Right renal cortex interstitium (tissue), 3 donors: ENCODE measurements at regions not wholly inside any gene's neighbourhood (a gene's known extent, or its start where the extent isn't known, plus 50 kb on each side); places are given as distances from the start of the nearest gene placed in this dataset.
"Not testable (repeated sequence)": the region's sequence is repeated elsewhere in the genome, so short reads cannot be mapped to it uniquely, and the experiment has no call there.

Source experiments
- DNase-seq, 3 donors: peaks; one replicate each; pipeline ENCODE4 v3.0.0-alpha.2; 2013; ENCODE audit warnings: low read depth in 3 of 3, low spot score in 2 of 3

DNA sequence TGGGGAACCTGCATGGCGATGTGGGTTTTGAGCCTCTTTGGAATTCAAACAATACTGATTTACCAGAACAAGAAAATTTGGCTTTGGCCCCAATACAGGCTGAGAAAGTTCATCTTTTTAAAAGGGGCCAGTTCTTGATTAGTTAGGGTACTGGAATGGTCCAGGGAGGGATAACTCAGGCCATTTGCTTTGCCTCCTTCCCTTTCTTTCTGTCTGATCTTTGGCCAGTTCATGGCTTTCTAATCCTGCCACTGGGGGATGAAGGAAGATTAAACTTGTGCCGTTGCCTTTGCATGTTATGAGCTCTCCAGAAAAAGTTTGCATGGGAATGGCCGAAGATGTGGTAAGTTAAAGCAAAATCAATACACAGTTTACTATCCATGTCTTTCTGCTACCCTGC is 78.4 kb downstream of the ADAMTS15 start:
- DNase-seq = no peak

DNA sequence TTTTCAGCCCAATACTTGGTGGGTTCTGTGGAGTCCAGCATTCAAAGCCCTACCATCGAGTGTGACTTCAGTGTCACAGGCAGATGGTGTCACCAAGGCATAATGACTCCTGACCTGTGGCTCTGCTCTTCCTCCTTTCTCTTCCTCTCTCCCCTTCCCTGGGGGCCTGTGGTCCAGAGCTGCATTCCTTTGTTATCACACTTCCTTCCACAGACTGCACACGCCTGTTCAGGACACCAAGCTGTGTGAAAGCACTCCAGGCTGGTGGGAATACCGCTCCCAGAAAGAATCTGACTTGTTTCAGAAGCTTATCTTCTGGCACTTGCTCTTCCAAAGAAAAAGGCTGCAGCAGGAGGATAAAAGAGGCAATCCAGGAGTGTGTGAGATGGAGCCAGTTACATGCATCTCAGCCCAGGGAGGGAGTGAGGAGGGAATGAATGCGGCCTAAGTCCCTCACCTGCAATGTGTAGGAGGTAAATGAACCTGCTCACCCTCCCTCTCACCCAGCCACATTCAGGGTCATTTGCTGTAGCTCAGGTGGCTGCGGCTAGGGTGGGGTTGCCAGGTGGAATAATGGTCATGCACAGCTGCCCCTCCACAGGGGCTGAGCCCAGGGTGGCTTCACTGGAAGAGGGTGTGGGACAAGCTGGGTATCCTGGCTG is 79.3 kb downstream of the ADAMTS15 start:
- no peak for DNase-seq

DNA sequence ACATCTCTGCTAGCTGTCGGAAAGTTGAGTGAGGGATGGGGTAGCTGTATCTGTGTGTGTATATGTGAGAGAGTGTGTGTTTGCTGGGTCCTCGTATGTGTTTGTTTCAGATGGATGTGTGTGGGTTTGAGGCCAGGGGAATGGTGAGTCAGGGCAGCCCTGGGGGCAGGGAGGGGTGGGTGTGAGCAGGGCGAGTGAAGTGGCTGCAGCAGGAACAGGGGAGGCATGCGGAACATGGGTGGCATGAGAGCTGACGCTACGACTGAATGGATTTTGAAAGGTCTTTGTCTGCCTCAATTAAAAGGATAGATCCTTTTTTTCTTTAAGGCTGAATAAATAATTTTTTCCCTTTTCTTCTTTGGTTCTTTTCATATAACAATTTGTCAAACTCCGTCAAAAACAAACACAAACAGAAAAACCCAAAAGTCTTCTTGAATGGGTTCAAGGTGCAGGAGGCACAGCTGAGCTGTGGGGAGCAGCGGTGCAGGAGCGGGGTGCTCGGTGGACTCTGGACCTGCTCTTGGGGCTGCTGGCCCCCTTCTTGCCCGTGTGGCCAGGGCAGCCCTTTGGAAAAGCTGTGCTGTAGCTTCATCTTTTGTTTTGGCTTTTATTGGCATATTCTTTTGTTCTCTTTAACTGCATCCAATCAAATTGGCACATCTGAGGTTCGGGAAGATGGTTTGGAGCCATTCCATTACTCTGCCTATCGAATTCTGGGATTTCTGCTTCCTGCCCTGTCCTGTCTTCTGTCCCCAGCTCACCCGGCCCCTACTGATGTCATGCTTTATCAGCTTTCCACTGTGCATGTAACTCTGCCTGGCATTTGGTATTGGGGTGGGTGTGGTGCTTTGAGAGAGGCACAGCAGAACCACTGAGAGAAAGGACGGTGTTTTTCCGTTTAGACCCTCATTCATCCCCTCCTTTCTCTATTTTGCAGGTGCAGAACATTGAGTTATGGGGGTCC is 80.1 kb downstream of the ADAMTS15 start:
- no peak for DNase-seq

DNA sequence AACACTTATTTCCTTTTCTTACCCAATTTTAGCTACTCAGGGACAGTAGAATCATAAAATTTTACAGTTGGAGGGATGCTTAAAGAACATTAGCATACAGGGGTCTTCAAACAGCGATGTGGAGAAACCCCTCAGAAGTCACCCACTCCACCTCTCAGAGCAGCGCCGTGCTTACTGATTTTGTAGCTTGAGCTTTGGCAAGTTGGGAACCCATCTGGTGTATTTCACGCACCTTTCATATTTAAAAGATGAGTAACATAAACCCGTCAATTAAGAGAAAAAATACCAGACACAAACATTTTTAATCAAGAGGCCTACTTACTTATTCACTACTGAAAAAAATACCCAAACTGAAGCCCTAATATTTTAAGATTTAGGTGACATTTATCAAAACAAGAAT is 80.9 kb downstream of the ADAMTS15 start:
- no peak for DNase-seq

DNA sequence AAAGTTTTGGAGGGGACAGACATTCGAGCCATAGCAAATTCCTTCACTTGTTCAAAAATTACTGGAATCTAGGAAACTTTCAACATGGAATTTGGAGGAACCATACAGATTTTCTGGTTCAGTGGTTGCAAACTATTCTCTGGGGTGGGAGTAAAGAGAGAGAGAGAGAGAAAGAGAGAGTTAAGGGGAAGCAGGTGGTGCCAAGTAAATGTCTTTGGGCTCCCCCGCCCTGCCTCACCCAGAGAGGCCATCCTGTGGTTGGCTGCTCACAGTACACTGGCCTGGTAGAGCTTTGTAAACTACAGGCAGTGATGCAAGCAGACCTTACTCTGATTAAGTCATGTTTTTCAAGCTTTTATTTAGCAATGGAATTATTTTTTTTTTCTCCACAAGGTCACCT is 82.6 kb downstream of the ADAMTS15 start:
- no peak for DNase-seq

DNA sequence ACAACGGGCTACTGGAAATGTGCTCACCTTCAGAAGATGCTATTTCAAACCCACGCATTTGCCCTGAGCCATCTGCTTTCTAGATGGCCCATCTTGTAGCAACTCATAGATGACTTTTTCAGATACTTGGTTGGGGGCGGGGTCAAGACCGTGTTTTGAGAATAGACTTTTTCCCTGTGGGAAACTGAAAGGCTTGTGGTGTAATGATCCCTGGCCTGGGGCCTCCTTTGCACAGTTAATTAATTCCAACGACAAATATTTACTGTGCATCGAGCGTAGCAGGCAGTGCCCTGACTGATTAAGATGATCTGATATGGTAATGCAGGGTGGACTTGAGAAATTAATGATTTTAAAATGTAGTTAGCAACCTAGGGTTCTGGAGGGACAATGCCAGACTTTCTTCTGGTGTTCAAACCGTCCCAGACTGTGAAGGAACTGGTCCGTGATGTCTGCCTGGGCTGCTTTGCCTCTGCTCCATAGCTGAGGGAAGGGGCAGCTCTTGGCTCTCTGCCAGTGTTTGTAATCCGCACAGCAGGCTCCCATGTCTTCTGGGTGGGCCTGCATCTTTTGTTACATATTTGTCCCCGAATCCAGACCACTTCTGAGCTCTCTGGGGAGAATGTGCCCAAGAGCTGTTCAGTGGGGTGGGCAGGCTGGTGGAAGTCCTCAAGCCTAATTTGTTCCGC is 84.8 kb downstream of the ADAMTS15 start:
- no peak for DNase-seq

DNA sequence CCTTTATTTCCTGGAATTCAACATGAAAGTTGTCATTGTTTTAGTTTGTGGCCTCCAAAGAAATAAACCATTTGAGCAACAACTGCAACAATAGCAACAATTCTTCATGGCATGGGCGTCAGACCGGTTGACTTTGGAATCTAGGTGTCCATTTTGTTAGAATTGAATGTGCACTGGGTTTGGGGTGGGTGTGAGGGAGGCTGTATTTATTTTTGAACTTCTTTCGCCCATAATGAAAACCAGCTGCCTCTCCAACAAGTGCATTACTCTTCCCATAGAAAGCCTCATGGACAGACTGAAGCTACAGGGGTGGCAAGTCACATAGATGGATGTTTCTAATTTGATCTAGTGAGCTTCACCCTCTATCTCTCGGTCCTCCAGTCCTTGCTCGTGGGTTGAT is 85.4 kb downstream of the ADAMTS15 start:
- no peak for DNase-seq

DNA sequence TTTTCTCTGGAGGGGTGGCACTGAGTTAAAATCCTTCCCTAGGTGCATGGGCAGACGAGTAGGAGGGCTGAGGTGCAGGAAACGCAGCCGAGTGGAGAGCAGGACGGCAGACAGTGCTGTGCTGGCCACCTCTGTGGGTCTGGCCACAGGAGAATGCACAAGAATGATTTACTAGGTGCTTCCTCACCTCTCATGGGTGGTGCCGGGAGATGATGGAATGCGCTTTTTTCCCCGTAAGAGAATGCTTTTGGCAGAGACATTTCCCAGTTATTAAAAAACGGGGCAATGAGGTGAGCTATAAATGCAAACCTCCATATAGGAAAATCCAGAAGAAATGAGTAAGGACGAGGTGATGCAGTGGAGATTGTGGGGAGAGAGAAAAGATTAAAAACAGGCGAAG is 86.1 kb downstream of the ADAMTS15 start:
- DNase-seq = no peak

DNA sequence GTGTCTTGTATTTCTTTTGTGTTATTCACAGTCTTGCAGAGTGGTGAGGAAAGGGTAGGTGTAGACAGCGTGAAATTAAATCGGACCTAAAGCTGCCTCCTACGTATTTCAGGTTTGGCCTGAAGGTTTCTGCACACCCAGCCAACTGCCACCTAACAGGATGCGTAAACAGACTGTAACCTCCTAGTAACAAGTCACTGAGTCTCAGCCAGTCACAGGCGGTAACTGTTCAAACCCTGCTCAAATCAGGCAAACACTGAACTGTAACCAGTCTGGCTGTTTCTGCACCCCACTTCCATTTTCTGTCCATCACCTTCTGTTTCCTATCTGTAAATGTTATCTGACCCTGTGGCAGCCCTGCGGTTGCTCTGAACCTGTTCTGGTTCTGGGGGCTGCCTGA is 87.1 kb downstream of the ADAMTS15 start:
- no peak for DNase-seq

DNA sequence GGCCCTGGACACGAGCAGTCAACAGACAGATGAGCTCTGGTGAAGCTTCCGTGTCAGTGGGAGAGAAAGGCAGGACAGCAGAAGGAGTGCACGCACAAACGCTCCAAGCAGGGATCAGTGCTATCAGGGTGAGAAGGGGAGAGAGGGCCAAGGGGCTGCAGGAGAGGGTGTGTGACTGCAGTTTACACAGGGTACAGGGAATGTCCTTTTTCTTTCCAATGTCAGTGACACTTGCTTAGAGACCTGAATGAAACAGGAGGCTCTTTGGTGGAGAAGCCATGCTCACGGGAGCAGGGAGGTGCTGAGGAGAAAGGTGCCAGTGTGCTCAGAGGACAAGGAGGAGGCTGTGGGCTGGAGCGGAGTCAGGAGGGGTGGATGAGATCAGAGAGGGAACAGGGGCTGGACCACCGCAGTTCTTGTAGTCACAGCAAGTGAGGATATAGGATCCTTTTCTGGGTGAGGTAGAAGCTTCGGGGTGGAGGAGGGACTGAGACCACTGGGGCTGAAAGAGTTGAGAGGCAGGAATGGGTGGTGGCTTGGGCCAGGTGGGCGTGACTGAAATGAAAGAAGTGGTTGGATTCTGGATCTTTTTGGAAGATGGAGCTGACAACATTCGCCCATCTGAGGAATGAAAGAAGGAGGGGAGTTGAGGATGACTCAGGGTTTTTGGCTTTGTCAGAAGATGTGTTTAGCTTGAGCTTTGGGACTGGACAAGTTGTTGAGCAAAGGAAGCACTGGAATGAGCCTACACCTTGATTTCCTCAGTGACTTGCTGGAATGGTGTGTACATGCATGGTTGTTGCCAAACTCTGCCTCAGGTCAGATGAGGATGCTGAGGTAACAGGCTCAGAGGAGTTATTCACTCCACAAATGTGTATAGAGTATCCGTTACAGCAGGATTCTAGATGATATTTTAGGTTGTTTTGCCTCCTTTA is 87.9 kb downstream of the ADAMTS15 start:
- no peak for DNase-seq

DNA sequence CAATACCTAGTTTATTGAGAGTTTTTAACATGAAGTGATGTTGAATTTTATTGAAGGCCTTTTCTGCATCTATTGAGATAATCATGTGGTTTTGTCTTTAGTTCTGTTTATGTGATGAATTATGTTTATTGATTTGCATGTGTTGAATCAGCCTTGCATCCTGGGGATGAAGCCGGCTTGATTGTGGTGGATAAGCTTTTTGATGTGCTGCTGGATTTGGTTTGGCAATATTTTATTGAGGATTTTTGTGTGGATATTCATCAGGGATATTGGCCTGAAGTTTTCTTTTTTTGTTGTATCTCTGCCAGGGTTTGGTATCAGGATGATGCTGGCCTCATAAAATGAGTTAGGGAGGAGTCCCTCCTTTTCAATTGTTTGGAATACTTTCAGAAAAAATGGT is 91.2 kb downstream of the ADAMTS15 start:
- DNase-seq = not testable (repeated sequence)

DNA sequence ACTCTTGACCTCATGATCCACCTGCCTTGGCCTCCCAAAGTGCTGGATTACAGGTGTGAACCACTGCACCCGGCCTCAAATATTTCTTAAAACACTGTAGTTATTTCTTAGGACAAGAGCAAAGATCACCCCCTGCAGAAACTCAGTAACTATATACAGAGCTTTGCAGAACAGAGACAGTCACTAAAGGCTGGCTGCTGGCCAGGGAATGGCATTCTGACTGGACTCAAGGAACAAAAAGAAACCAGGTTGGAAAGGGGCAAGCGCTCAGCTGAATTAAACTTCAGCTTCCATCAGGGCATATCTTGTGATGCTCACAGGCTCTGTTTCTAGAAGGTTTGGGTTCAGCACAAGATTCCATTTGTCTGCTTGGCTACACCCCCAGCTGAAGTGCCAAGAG is 95.8 kb downstream of the ADAMTS15 start:
- DNase-seq = no peak

DNA sequence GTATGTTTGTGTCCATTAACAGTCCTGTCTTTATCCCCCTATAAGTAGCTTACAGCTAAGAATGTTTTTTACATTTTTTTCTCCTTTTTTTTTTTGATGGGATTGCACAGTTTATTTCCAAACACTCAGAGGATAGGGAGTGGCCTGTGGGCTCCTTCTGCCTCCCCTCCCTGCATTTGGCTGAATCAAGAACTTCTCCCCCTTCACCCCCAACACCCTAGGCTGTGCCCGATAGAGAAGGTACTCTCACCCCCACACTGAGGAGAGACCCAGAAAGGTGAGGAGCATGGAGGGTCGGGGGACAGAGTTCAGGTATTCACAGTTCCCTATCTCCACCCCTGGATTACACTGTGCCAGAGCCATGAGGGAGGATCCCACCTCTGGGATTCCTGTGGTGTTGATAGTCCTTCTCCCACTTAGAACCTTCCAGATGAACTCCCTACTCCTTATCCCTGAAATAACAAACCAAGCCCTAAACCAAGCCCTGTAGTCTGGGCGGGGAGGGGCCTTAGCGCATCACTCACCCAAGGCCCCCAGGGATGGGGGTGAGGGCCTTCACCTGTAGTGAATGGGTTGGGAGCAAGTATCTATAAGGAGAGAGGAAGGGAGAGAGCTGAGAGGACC is 97.1 kb downstream of the ADAMTS15 start:
- DNase-seq = no peak

DNA sequence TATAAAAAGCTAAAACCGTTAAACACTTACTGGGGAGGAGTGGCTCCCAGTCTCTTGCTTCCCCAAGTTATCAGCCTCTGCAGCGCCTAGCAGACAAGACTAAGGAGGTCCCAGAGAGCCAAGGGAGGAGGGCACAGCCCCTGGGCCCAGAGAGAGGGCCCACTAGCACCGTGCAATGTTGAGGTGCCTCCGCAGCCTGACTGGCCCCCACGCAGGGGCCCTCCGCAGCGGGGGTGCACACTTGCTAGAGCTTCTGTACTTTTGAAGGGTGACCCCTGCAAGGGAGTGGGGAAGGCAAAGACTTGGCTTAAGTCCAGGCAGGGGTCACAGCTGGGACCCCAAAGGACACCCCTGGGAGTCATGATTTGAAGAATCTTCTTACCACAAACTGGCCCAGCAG is 98.0 kb downstream of the ADAMTS15 start:
- DNase-seq = no peak

DNA sequence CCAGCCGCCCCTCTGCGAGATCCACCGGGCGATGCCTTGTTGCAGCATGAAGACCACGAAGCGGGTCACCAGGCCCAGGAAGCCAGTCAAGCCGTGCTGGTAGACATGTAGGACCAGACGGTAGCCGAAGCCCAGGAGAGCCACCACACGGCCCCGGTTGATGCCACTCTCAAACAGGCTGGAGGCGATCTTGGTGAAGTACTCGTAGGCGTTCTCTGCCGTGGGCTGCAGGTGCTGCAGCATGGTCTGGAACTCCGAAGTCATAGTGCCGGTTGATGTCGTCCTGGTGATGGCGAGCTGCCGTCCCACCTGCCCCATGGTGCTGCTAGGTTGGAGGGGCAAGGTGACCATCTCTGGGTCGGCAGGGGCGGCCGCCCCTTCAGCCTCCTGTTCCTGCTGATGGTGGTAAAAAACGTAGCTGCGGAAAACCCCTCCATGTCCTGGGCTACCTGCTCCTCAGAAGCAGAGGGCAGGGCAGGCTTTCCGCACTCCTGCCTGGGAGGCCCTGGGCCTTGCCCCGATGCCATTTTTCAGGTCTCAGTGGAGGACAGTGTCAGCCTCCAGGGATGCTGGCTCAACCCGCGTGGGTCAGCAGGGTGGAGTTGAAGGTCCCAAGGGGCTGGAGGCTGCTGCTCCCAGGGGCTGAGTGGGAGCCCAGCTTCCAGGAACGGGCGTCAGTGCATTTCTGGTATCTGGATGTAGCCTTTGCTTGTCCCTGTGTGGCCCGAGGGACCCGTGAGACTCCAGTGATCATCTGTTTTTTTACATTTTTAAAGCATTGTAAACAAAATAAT is 98.7 kb downstream of the ADAMTS15 start:
- DNase-seq = no peak

DNA sequence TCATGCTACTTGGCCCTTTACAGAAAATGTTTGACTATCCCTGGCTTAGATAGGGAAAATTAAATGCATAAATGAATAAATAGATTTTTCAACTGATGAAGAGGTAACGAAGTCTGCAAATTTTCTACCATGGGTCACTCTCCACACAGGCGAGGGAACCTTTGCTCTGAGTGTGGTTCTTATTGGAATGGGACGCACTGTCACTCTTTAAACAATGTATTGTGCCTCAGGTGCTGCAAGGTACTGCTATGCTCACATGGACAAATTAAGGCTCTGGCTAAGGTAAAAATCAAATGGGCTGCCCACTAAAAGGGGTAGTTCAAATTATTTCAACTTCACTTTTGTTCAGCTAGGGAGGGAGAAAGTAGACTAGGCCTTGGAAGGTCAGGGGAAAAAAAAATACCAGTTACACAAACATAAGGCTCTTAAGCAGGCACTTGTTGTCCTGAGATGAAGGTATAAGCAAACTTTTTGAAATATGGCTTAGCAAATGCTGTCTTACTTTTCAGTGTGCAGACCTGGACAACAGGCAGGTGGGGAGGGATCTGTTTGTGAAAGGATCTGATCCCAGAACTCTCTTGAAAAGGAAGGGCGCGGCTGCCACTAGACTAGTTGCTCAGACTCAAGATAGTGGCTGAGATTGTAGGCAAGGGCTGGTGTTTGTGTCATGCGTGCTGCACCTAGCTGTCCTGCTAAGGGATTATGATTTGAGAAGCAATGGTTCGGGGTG is 99.5 kb downstream of the ADAMTS15 start:
- no peak for DNase-seq

DNA sequence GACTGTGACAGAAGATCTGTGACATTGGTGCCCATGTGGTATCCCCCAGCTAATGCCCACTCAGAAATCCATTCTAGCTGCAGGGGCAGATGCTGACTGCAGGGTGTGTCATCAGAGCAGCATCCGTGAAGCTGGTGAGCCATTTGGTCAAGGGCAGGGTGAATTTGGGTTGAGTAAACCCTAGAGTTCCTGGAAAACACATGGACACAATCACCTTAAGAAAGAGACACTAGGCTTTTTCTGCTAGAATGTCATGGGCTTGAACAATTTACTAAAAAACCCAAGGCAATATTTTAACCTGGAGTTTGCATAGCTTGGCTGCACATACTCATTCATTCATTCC is 100.0 kb downstream of the ADAMTS15 start:
- DNase-seq = no peak

DNA sequence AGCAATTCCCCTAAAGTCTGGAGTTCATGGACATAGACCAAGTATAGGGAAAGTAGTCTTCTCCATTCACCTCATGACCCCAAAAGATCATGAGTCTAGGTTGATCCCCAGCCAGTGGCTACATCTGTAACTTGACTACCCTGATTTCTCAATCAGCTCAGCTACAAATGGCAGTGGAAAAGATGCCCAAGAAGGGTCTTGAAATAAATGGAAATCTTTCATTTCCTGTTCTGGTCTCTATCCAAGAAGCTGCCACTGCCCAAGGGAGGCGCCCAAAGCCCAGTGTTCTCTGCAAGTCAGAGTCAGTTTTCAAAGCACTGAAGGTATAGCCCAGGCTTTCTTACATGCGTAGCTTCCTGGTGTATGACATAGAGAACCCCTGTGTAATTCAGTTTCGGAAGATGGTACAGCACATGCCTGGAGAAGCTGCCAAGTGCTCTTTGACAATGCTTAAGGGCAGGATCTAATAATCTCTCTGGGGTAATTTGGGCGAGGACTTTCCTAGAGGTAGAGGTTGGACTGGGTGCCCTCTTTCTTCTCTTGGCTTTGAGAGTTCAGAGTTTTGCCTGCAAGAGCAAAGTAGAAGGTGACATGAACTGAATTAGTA is 101.1 kb downstream of the ADAMTS15 start:
- no peak for DNase-seq
